WI38 (cell line): ENCODE measurements at regions not wholly inside any gene's neighbourhood (a gene's known extent, or its start where the extent isn't known, plus 50 kb on each side); places are given as distances from the start of the nearest gene placed in this dataset.
"Not testable (repeated sequence)": the region's sequence is repeated elsewhere in the genome, so short reads cannot be mapped to it uniquely, and the experiment has no call there.

Experiments
- H3K4me3 ChIP-seq: 2 replicates; pipeline ENCODE4 v1.5.1; 2011; ENCODE audit warnings: low read depth, mild to moderate bottlenecking, control low read depth, low read length
- CTCF ChIP-seq: IDR thresholded peaks from 2 replicates; pipeline ENCODE4 v1.5.1; 2012; ENCODE audit warnings: low read depth, mild to moderate bottlenecking, control low read depth, low read length

- H3K4me3 ChIP-seq: no peak overlapping the region
- no peak for TF ChIP-seq CTCF
These were observed 753.5 kb upstream of the NECTIN3 start for GRCh38 chr3:110318108-110318507.

- no peak for TF ChIP-seq CTCF
- H3K4me3 ChIP-seq: no peak overlapping the region
These were observed 748.3 kb upstream of the NECTIN3 start for GRCh38 chr3:110323349-110323748.

- no peak overlapping the region for H3K4me3 ChIP-seq
- TF ChIP-seq CTCF: no peak
These were observed 747.4 kb upstream of the NECTIN3 start for GRCh38 chr3:110324171-110324705.

- H3K4me3 ChIP-seq: no peak overlapping the region
- TF ChIP-seq CTCF: no peak
These were observed 743.7 kb upstream of the NECTIN3 start for GRCh38 chr3:110327870-110328269.

GRCh38 chr3:110331562-110331961 lies 740.1 kb upstream of the NECTIN3 start:
- H3K4me3 ChIP-seq: not testable (repeated sequence)

DNA sequence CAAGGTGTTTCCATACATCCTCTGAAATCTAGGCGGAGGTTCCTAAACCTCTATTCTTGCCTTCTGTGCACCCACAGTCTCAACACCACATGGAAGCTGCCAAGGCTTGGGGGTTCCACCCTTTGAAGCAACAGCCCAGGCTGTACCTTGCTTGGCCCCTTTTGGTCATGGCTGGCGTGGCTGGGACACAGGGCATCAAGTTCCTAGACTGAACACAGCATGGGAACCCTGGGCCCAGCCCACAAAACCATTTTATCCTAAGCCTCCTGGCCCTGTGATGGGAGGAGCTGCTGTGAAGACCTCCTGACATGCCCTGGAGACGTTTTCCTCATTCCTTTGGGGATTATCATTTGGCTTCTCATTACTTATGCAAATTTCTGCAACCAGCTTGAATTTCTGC lies 739.0 kb upstream of the NECTIN3 start:
- no peak overlapping the region for H3K4me3 ChIP-seq
- TF ChIP-seq CTCF: no peak

GRCh38 chr3:110341047-110341446 lies 730.6 kb upstream of the NECTIN3 start:
- no peak for TF ChIP-seq CTCF
- no peak overlapping the region for H3K4me3 ChIP-seq

- no peak overlapping the region for H3K4me3 ChIP-seq
- TF ChIP-seq CTCF: no peak
These were observed 728.2 kb upstream of the NECTIN3 start for GRCh38 chr3:110343376-110343775.
